ENCODE measurements at regions not wholly inside any gene's neighbourhood (a gene's known extent, or its start where the extent isn't known, plus 50 kb on each side); places are given as distances from the start of the nearest gene placed in this dataset.

GRCh38 chr11:129738242-129738641 lies 77.4 kb upstream of the TMEM45B start:
- no peaks in the 10 kb centered on the region for H3K4me1 ChIP-seq (ENCODE audit: insufficient read depth, low read length)
- ATAC-seq (ENCODE audit: poor library complexity) = no peak
- peaks cover 18% of the 10 kb centered on the region for H3K27me3 Mint-ChIP-seq
- H3K4me1 Mint-ChIP-seq (ENCODE audit: low read depth) = no peaks in the 10 kb centered on the region
- H3K9me3 ChIP-seq (ENCODE audit: control insufficient read depth in 1 of 2, insufficient read depth in 1 of 2, low read length in 2 of 2) = no peaks in the 10 kb centered on the region
- H3K27ac Mint-ChIP-seq = no peak overlapping the region
- intact Hi-C loops (cut with DNase I, micrococcal nuclease) = no loop called here
- no peak overlapping the region for H3K4me3 ChIP-seq (ENCODE audit: low read length)
- no peaks in the 10 kb centered on the region for H3K36me3 Mint-ChIP-seq (ENCODE audit: low read depth)
- no peaks in the 10 kb centered on the region for H3K36me3 ChIP-seq (ENCODE audit: insufficient read depth, low read length)
- H3K4me3 Mint-ChIP-seq = no peak overlapping the region
- no peak overlapping the region for H3K27ac ChIP-seq (ENCODE audit: low read depth in 1 of 2, low read length in 2 of 2)
- no peak for DNase-seq
- CTCF ChIA-PET = no interaction called here
- H3K9me3 Mint-ChIP-seq = no peaks in the 10 kb centered on the region
- H3K27me3 ChIP-seq (ENCODE audit: control insufficient read depth in 1 of 2, insufficient read depth in 2 of 2, low read length in 2 of 2) = peaks cover 0 to 5% of the 10 kb centered on the region in 2 experiments
- POLR2A ChIA-PET = no interaction called here
- no peak for TF ChIP-seq CTCF (IDR thresholded peaks at IDR 0.05)

- POLR2A ChIA-PET = no interaction called here
- ATAC-seq (ENCODE audit: poor library complexity) = no peak
Measured at GRCh38 chr11:129739339-129739738, 76.3 kb upstream of the TMEM45B start.

GRCh38 chr11:129740125-129740719 lies 75.4 kb upstream of the TMEM45B start:
- intact Hi-C loops (cut with DNase I, micrococcal nuclease) = no loop called here
- Mint-ChIP-seq H3K9me3 (no peaks in the 10 kb centered on the region), H3K36me3 (ENCODE audit: low read depth) (no peaks in the 10 kb centered on the region), H3K27ac (no peak overlapping the region), H3K4me3 (no peak overlapping the region), H3K4me1 (ENCODE audit: low read depth) (no peaks in the 10 kb centered on the region), H3K27me3 (peaks cover 18% of the 10 kb centered on the region)
- DNase-seq = no peak
- Histone ChIP-seq H3K27me3 (ENCODE audit: control insufficient read depth in 1 of 2, insufficient read depth in 2 of 2, low read length in 2 of 2) (peaks cover 0 to 5% of the 10 kb centered on the region in 2 experiments), H3K4me3 (ENCODE audit: low read length) (no peak overlapping the region), H3K4me1 (ENCODE audit: insufficient read depth, low read length) (no peaks in the 10 kb centered on the region), H3K9me3 (ENCODE audit: control insufficient read depth in 1 of 2, insufficient read depth in 1 of 2, low read length in 2 of 2) (no peaks in the 10 kb centered on the region), H3K36me3 (ENCODE audit: insufficient read depth, low read length) (no peaks in the 10 kb centered on the region), H3K27ac (ENCODE audit: low read depth in 1 of 2, low read length in 2 of 2) (no peak overlapping the region)
- no peak for ATAC-seq (ENCODE audit: poor library complexity)
- TF ChIP-seq CTCF (IDR thresholded peaks at IDR 0.05) = no peak
- CTCF ChIA-PET = no interaction called here
- POLR2A ChIA-PET = no interaction called here

More at GRCh38 chr11:129739339-129739738, 76.3 kb upstream of the TMEM45B start:
- TF ChIP-seq CTCF (IDR thresholded peaks at IDR 0.05) = no peak
- Mint-ChIP-seq H3K27ac (no peak overlapping the region), H3K4me1 (ENCODE audit: low read depth) (no peaks in the 10 kb centered on the region), H3K4me3 (no peak overlapping the region), H3K27me3 (peaks cover 18% of the 10 kb centered on the region), H3K36me3 (ENCODE audit: low read depth) (no peaks in the 10 kb centered on the region), H3K9me3 (no peaks in the 10 kb centered on the region)
- Histone ChIP-seq H3K27me3 (ENCODE audit: control insufficient read depth in 1 of 2, insufficient read depth in 2 of 2, low read length in 2 of 2) (peaks cover 0 to 5% of the 10 kb centered on the region in 2 experiments), H3K4me1 (ENCODE audit: insufficient read depth, low read length) (no peaks in the 10 kb centered on the region), H3K36me3 (ENCODE audit: insufficient read depth, low read length) (no peaks in the 10 kb centered on the region), H3K27ac (ENCODE audit: low read depth in 1 of 2, low read length in 2 of 2) (no peak overlapping the region), H3K9me3 (ENCODE audit: control insufficient read depth in 1 of 2, insufficient read depth in 1 of 2, low read length in 2 of 2) (no peaks in the 10 kb centered on the region), H3K4me3 (ENCODE audit: low read length) (no peak overlapping the region)
- intact Hi-C loops (cut with DNase I, micrococcal nuclease) = no loop called here
- CTCF ChIA-PET = interaction anchor here (0.5 kb wide), 1 partner anchor 912 kb away, joined by 3 read pairs; no protein-coding TSS in a partner anchor
- DNase-seq = no peak

All from CD4-positive, alpha-beta T cell (primary cell).